Thoracic aorta (tissue), 2 donors: ENCODE measurements at regions not wholly inside any gene's neighbourhood (a gene's known extent, or its start where the extent isn't known, plus 50 kb on each side); places are given as distances from the start of the nearest gene placed in this dataset.

Experiments used
- ATAC-seq: fragments of 150-250 bp; one replicate; pipeline ENCODE4 v1.8.0; 2017; ENCODE audit warnings: low read depth; ENCODE audit not compliant: insufficient number of reproducible peaks, low FRiP score
- DNase-seq: peaks from one replicate; pipeline ENCODE4 v3.0.0-alpha.2; 2020; ENCODE audit warnings: low spot score
- H3K27ac ChIP-seq, 2 donors: fragments of 200-600 bp; sonication (generic); 1 replicate in 1 of 2; 2 replicates in 1 of 2; pipeline ENCODE4 v1.5.1; 2016; ENCODE audit warnings: mild to moderate bottlenecking in 2 of 2, moderate library complexity in 2 of 2
- H3K27me3 ChIP-seq: fragments of 200-600 bp; sonication (generic); replicated peaks from 2 replicates; pipeline ENCODE4 v1.6.0; 2016; ENCODE audit warnings: mild to moderate bottlenecking; ENCODE audit not compliant: insufficient read depth
- H3K36me3 ChIP-seq: fragments of 200-600 bp; sonication (generic); one replicate; pipeline ENCODE4 v1.5.1; 2016
- H3K4me1 ChIP-seq, 2 donors: fragments of 200-600 bp; sonication (generic); 1 replicate in 1 of 2; 2 replicates in 1 of 2; pipeline versions ENCODE4 v1.5.1 to v1.6.0; 2016; ENCODE audit warnings: low read depth in 2 of 2, mild to moderate bottlenecking in 1 of 2; ENCODE audit not compliant: control insufficient read depth in 1 of 2
- H3K4me3 ChIP-seq: fragments of 200-600 bp; sonication (generic); 2 replicates; pipeline ENCODE4 v1.5.1; 2016; ENCODE audit warnings: mild to moderate bottlenecking
- H3K9me3 ChIP-seq: fragments of 200-600 bp; sonication (generic); 2 replicates; pipeline ENCODE4 v1.5.1; 2016
- CTCF ChIP-seq: fragments of 200-600 bp; sonication (generic); IDR thresholded peaks from one replicate; pipeline ENCODE4 v1.5.1; 2019; ENCODE audit warnings: antibody characterized with exemption

GRCh38 chr3:193850084-193850619 is 257.1 kb downstream of the OPA1 start:
- TF ChIP-seq CTCF, result no peak
- peaks cover 0 to 23% of the 10 kb centered on the region in 2 donors for H3K4me1 ChIP-seq
- DNase-seq (no peak), ATAC-seq (no peak)
- H3K27me3 ChIP-seq, result no peaks in the 10 kb centered on the region
- no peaks in the 10 kb centered on the region for H3K9me3 ChIP-seq
- H3K36me3 ChIP-seq, result no peaks in the 10 kb centered on the region
- no peak overlapping the region for H3K4me3 ChIP-seq
- H3K27ac ChIP-seq, result no peak overlapping the region

- peak overlapping the region; percentile 42 to 64 for H3K27ac ChIP-seq
- ATAC-seq, result no peak
Observed at GRCh38 chr3:193851428-193851847, 258.4 kb downstream of the OPA1 start.

GRCh38 chr3:193851941-193852674 is 259.1 kb downstream of the OPA1 start:
- TF ChIP-seq CTCF, result no peak
- Histone ChIP-seq H3K27ac (peak overlapping the region; percentile 42 to 64), H3K27me3 (no peaks in the 10 kb centered on the region), H3K4me1 (peaks cover 0 to 23% of the 10 kb centered on the region in 2 donors), H3K36me3 (no peaks in the 10 kb centered on the region), H3K9me3 (no peaks in the 10 kb centered on the region), H3K4me3 (peak overlapping the region; percentile 40)
- ATAC-seq, result peak; percentile 30
- no peak for DNase-seq

More at GRCh38 chr3:193851428-193851847, 258.4 kb downstream of the OPA1 start:
- DNase-seq, result no peak
- no peak for TF ChIP-seq CTCF
- Histone ChIP-seq H3K4me1 (peaks cover 0 to 23% of the 10 kb centered on the region in 2 donors), H3K27me3 (no peaks in the 10 kb centered on the region), H3K9me3 (no peaks in the 10 kb centered on the region), H3K4me3 (no peak overlapping the region), H3K36me3 (no peaks in the 10 kb centered on the region)

- Histone ChIP-seq H3K4me3 (no peak overlapping the region), H3K27me3 (no peaks in the 10 kb centered on the region), H3K27ac (no peak overlapping the region), H3K4me1 (peaks cover 0 to 23% of the 10 kb centered on the region in 2 donors), H3K9me3 (no peaks in the 10 kb centered on the region), H3K36me3 (no peaks in the 10 kb centered on the region)
- TF ChIP-seq CTCF, result no peak
- no peak for DNase-seq
- ATAC-seq, result no peak
Observed at GRCh38 chr3:193852901-193853300, 259.9 kb downstream of the OPA1 start.

- no peak overlapping the region for H3K27ac ChIP-seq
- ATAC-seq, result no peak
- H3K4me3 ChIP-seq, result no peak overlapping the region
- no peak for TF ChIP-seq CTCF
- DNase-seq, result no peak
- peaks cover 0 to 23% of the 10 kb centered on the region in 2 donors for H3K4me1 ChIP-seq
- no peaks in the 10 kb centered on the region for H3K27me3 ChIP-seq
- no peaks in the 10 kb centered on the region for H3K9me3 ChIP-seq
- H3K36me3 ChIP-seq, result no peaks in the 10 kb centered on the region
Observed at GRCh38 chr3:193853511-193854219, 260.7 kb downstream of the OPA1 start.
